GM12878 (cell line): ENCODE measurements at regions not wholly inside any gene's neighbourhood (a gene's known extent, or its start where the extent isn't known, plus 50 kb on each side); places are given as distances from the start of the nearest gene placed in this dataset.
"Not testable (repeated sequence)": the region's sequence is repeated elsewhere in the genome, so short reads cannot be mapped to it uniquely, and the experiment has no call there.

ENCODE experiments used
- ATAC-seq: fragments of 200-7000 bp; cut with Tn5 transposase; 3 replicates; pipeline ENCODE4 v1.9.1; 2020; ENCODE audit warnings: mild to moderate bottlenecking, moderate library complexity
- BruUV-seq: library from RNA; stranded (reverse); fragments of 400-500 nt; replicated peaks from 2 replicates; lab custom pipeline; 2021; lab: Mats Ljungman, UMichigan
- CTCF ChIA-PET: fragments of 300-600 bp; sonication (Branson Sonifier 250); formaldehyde crosslinking; extraction: SDS; loops from one replicate; lab custom pipeline; 2021; ENCODE audit warnings: inconsistent platforms; lab: Yijun Ruan, JAX
- POLR2A ChIA-PET: fragments of 350-600 bp; formaldehyde crosslinking; extraction: SDS; loops from one replicate; lab custom pipeline; 2021; ENCODE audit warnings: inconsistent platforms; lab: Charles Lee
- RAD21 ChIA-PET: fragments of 300-600 bp; sonication (Branson Sonifier 250); formaldehyde crosslinking; loops from one replicate; lab custom pipeline; 2023; ENCODE audit warnings: antibody characterized with exemption; ENCODE audit not compliant: unreplicated experiment; lab: Charles Lee
- SMC1A ChIA-PET: fragments of 300-600 bp; sonication (Branson Sonifier 250); formaldehyde crosslinking; loops from one replicate; lab custom pipeline; 2023; ENCODE audit not compliant: unreplicated experiment, uncharacterized antibody; lab: Charles Lee
- DNase-seq: peaks from one replicate; pipeline ENCODE4 v3.0.0-alpha.2; 2011; ENCODE audit warnings: low read depth, low spot score
- FAIRE-seq: peaks from 3 replicates; lab custom pipeline; 2011; peaks lifted over from hg19 to GRCh38; lab: Jason Lieb, UNC
- H2AFZ ChIP-seq: 2 replicates; pipeline ENCODE4 v1.6.0; 2011; ENCODE audit warnings: low read depth, low read length, control low read depth; ENCODE audit not compliant: control insufficient read depth
- H3K27ac ChIP-seq: 2 replicates; pipeline ENCODE4 v1.5.1; 2011; ENCODE audit warnings: control low read depth; ENCODE audit not compliant: control insufficient read depth, insufficient read depth
- H3K27me3 ChIP-seq, 2 experiments: replicated peaks in 1 of 2; 2 replicates each; pipeline versions ENCODE4 v1.6.0 to v1.6.1; 2011; ENCODE audit warnings: low read length in 1 of 2; ENCODE audit not compliant: control insufficient read depth in 2 of 2, insufficient read depth in 2 of 2
- H3K36me3 ChIP-seq, 2 experiments: 2 replicates each; pipeline ENCODE4 v1.5.1; 2011; ENCODE audit warnings: low read length in 1 of 2; ENCODE audit not compliant: control insufficient read depth in 2 of 2, insufficient read depth in 2 of 2
- H3K4me1 ChIP-seq: 2 replicates; pipeline ENCODE4 v1.6.1; 2011; ENCODE audit warnings: mild to moderate bottlenecking, low read length, moderate library complexity, mixed read lengths; ENCODE audit not compliant: control insufficient read depth, insufficient read depth
- H3K4me2 ChIP-seq: 2 replicates; pipeline ENCODE4 v1.6.0; 2011; ENCODE audit warnings: control low read depth; ENCODE audit not compliant: control insufficient read depth, insufficient read depth
- H3K4me3 ChIP-seq: fragments of 200-600 bp; sonication (generic); 2 replicates; pipeline ENCODE4 v1.5.1; 2016
- H3K79me2 ChIP-seq: 2 replicates; pipeline ENCODE4 v1.6.0; 2011; ENCODE audit warnings: low read length; ENCODE audit not compliant: control insufficient read depth, insufficient read depth
- H3K9ac ChIP-seq: 2 replicates; pipeline ENCODE4 v1.8.0; 2011; ENCODE audit warnings: low read length, control low read depth, mixed read lengths; ENCODE audit not compliant: control insufficient read depth, insufficient read depth
- H3K9me3 ChIP-seq: replicated peaks from 3 replicates; pipeline ENCODE4 v1.5.1; 2011; ENCODE audit warnings: mild to moderate bottlenecking, low read length; ENCODE audit not compliant: control insufficient read depth, insufficient read depth
- H4K20me1 ChIP-seq: 2 replicates; pipeline ENCODE4 v1.6.0; 2011; ENCODE audit not compliant: control insufficient read depth, insufficient read depth
- ZNF687 ChIP-seq: fragments of 450-650 bp; IDR thresholded peaks from 2 replicates; pipeline ENCODE4 v1.6.1; 2017; ENCODE audit warnings: mild to moderate bottlenecking, moderate library complexity
- WGBS: methylation state at CpG from one replicate; pipeline ENCODE4 v1.1.6; 2016; ENCODE audit warnings: low lambda C conversion rate; ENCODE audit not compliant: insufficient replicate concordance, insufficient coverage; ENCODE audit errors: missing lambda C conversion rate; 5-methylcytosine and 5-hydroxymethylcytosine counted together
- in situ Hi-C: fragments of 300-500 bp; cut with MboI; formaldehyde crosslinking; loops from 9 replicates; pipeline ENCODE4 v1.14.3; 2018; ENCODE audit warnings: mixed read lengths
- intact Hi-C: fragments of 100-400 bp; cut with micrococcal nuclease; formaldehyde crosslinking; loops from one replicate; pipeline ENCODE4 v1.14.2; 2022; ENCODE audit not compliant: unreplicated experiment

- TF ChIP-seq ZNF687, result no peak
These were observed 277.5 kb upstream of the NREP start (continued) for GRCh38 chr5:112034421-112034979.

DNA sequence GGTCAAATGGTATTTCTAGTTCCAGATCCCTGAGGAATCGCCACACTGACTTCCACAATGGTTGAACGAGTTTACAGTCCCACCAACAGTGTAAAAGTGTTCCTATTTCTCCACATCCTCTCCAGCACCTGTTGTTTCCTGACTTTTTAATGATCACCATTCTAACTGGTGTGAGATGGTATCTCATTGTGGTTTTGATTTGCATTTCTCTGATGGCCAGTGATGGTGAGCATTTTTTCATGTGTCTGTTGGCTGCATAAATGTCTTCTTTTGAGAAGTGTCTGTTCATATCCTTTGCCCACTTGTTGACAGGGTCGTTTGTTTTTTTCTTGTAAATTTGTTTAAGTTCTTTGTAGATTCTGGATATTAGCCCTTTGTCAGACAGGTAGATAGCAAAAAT, 269.9 kb upstream of the NREP start:
- H3K4me3 ChIP-seq, BruUV-seq, H3K27ac ChIP-seq, H3K4me2 ChIP-seq, DNase-seq, CTCF ChIA-PET, RAD21 ChIA-PET, H4K20me1 ChIP-seq, in situ Hi-C loops, FAIRE-seq, H3K9me3 ChIP-seq, intact Hi-C loops, ATAC-seq, H3K79me2 ChIP-seq, SMC1A ChIA-PET, H3K9ac ChIP-seq, H3K4me1 ChIP-seq, H3K36me3 ChIP-seq, H3K27me3 ChIP-seq, H2AFZ ChIP-seq: not testable (repeated sequence)
- POLR2A ChIA-PET, result interaction anchor here (0.7 kb wide), 1 partner anchor 138 kb away, joined by 5 read pairs; no protein-coding TSS in a partner anchor
- 0% methylated on average over 3 of the region's 3 CpGs for WGBS
